ENCODE measurements at regions not wholly inside any gene's neighbourhood (a gene's known extent, or its start where the extent isn't known, plus 50 kb on each side); places are given as distances from the start of the nearest gene placed in this dataset.

DNA sequence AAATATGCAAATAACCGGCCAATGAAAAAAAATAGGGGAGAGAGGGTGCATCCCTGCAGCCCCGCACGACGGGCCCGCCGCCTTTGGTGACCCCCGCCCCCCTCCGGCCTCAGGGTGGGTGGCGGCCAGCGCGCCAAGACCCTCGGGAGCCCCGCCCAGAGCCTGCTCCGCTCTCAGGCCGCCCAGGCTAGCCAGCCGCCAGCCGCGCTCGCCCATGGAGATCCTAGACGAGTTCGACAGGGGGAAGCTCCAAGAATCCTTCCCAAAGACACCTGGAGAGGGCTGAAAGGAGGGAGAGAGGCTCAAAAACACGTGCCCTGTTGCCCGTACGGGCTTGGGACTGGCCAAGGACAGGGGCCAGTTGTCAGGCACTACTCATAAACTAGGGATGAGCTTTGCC lies 434.0 kb downstream of the NR2F2 start:
- DNase-seq (ENCODE audit: low read depth): no peak
- no peak overlapping the region for H3K4me3 ChIP-seq (ENCODE audit: low read depth, low read length)

DNA sequence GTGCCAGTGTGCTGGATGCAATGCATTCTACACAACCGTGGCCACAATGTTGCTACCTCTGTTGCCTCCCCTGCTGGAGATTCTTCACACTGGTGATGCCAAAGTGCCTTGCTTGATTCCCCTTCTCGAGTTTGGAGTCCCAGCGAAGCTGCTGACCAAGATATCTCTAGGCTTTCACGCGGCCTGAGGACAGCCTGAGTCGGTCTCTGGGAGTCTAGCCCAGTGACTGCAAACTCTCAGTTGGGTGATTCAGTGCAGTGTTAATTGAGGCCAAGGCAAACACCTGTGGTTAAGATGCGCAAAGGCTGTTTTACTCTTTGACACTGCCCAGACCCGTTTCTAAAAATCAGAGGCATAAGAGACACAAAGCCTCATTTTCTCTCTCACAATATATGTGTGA lies 434.4 kb downstream of the NR2F2 start:
- DNase-seq (ENCODE audit: low read depth): no peak

DNA sequence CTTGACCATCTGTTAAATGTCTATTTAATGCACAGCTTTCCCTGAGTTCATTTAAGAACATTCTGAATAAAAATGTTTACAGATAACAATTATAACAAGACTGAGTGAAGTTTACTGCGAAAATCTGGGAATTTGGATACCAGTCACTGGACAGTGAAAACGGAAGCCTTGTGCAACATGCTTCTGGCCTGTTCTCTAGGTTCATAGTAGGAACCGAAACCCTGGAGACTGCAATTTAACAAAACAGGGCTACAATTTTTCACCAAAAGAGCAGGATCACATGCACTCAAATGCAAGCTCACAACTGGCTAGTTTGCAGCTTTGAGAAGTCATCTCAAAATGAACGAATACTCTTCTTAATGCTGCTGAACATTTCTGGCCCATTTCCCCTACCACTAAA lies 435.9 kb downstream of the NR2F2 start:
- no peak for DNase-seq (ENCODE audit: low read depth)
- H3K4me3 ChIP-seq (ENCODE audit: low read depth, low read length): no peak overlapping the region

More for the DNA sequence above, 434.4 kb downstream of the NR2F2 start:
- H3K4me3 ChIP-seq (ENCODE audit: low read depth, low read length): no peak overlapping the region

DNA sequence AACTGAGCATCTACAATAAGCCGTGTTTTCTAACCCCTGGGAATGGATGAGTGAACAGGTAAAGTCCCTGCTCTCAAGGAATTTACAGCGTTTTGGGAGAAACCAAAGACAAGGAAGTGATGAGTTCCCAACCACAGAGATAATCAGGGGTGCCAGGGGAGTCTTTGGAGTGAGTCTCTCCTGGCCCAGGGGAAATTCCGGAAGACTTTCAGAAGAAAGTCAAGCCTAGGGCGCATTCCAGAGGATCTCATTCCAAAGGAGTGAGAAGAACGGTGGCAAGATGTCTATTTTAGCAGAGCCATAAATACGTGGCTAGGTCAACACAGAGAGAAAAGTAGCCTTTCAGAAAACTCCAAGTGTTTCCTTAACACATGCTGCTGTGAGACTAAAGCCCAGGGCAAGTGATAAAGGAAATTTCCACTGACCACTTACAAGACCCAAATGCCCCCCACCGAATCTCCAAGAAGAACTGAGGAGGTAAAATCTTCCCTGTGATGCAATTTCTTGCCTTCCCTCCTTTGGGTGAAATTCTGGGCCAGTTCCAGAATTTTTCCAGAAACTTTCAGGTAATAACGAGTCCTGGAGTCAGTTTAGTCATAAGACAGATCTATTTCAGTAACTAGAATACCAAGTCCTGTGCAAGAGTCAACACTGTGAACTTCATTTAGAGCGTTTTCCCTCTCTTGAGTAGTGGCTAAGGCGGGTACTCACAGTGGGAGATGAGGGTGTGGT lies 437.4 kb downstream of the NR2F2 start:
- no peak for DNase-seq (ENCODE audit: low read depth)
- no peak overlapping the region for H3K4me3 ChIP-seq (ENCODE audit: low read depth, low read length)

DNA sequence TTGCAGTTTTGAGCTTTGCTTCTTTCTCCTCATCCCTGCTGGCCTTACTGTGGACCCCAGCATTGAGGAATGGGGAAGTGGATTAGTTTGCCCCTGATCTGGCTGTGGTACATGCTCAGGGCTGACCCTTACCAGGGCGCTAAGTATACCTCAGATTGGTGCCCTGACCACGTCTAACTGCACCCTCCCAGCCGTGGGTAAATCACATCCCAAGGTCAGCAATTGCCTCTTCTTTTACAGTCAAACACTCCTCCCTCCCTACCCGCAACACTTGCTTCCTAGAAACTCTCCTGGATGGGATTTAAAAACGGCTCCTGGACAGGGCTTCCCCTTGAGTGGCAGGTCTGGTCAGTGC lies 437.9 kb downstream of the NR2F2 start:
- no peak overlapping the region for H3K4me3 ChIP-seq (ENCODE audit: low read depth, low read length)
- DNase-seq (ENCODE audit: low read depth): no peak

DNA sequence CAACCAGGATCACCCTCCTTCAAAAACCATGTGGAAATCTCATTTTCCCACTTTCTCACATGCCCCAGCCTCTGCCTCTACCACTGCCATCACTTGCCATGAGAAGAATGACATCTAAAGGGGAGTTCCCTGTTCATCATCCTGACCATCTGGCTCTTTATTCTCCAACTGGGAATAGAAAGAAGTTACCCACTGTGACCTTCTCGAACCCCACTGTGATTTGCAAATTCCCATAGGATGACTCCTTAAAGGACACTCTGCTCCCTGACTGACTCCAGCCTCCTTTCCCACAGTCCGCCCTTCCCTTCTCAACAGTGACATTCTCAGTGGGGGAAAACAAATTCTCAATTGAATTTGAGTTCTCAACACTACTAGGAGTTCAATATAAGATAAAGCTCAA lies 440.5 kb downstream of the NR2F2 start:
- H3K4me3 ChIP-seq (ENCODE audit: low read depth, low read length): no peak overlapping the region
- no peak for DNase-seq (ENCODE audit: low read depth)

DNA sequence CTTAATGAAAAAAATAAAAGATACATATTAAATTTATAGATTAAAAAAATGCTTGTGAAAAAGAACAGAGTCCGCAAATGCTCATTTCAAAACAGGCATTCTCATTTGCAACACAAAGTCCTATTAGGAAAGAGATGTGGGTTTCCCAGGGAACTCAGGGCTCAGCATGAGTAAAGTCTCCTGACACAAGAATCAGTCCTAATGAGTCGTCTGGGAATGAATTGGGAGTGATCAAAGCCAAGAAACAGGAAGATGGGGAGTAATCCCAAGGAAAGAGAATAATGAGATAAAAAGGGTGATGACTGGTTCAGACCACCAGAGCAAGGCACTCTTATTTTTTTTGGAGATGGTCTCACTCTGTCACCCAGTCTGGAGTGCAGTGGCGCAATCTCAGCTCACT lies 443.7 kb downstream of the NR2F2 start:
- DNase-seq (ENCODE audit: low read depth): no peak
- no peak overlapping the region for H3K4me3 ChIP-seq (ENCODE audit: low read depth, low read length)

DNA sequence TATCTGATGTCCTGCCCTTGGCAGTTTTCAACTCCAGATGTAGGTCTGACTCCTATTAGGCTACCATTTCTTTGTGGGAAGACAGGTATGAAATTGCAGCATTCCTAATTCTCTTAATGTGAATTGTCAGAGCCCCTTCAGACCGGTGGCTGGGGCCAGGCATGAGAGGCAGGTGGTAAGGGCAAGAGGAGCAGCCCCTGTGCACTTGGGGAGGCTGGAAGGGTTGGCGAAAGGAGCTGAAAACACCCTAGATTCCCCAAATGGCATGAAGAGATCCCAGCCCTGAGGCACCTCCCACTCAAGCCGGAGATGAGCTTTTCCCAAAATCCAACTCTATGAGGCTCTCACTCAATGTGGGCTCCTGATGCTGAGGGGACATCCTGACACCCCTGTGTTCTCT lies 453.2 kb downstream of the NR2F2 start:
- H3K4me3 ChIP-seq (ENCODE audit: low read depth, low read length): no peak overlapping the region
- no peak for DNase-seq (ENCODE audit: low read depth)

DNA sequence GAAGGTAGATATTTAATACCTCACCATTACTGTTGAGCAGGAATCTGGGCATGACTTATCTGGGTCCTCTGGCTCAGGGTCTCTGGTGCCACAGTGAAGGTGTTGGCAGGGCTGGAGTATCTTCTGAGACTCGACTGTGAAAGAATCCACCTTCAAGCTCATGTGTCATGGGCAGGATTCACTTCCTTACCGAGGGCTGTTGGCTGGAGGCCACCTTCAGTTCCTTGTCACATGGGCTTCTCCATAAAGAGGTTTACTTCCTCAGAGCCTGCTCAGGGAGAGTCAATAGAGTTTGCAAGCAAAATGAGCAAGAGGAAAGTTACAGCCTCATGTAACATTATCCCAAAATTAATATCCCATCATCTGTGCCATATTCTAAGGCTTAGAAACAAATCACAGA lies 459.5 kb downstream of the NR2F2 start:
- no peak for DNase-seq (ENCODE audit: low read depth)
- H3K4me3 ChIP-seq (ENCODE audit: low read depth, low read length): no peak overlapping the region

DNA sequence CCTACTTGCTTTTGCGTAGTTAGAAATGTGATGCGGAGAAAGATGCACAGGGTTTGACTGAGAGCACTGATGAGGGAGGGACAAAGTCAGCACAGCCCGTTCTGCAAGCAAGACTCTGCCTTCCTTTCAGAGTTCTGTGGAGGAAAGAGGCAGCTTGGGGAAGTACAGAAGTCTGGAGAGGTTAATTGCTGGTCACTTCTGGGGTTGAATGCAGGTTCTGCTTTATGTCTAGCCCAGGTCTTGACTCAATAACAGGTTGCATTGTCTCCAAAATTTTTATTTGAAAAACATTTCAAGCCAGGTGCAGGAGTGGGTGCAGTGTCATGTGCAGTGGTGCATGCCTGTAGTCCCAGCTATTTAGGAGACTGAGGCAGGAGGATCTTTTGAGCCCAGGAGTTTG lies 461.7 kb downstream of the NR2F2 start:
- no peak for DNase-seq (ENCODE audit: low read depth)
- H3K4me3 ChIP-seq (ENCODE audit: low read depth, low read length): no peak overlapping the region

DNA sequence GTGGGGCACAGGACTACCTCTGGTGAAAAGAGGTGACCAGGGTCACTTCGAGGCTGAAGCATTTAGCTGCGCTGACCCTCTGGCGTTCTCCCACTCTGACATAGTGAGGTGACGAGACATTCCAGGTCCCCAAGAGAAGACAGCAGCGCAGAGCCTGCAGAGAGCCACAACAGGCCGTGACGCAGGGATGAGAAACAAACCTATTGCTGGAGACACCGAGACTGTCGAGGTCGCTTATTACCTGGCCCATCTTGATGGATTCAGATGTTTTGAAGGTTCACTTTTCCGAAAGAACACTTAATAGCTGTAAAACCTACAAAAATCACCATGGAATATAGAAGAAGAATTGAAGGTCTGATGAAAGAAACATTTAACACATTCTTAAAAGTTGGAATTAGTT lies 466.3 kb downstream of the NR2F2 start:
- H3K4me3 ChIP-seq (ENCODE audit: low read depth, low read length): no peak overlapping the region
- no peak for DNase-seq (ENCODE audit: low read depth)

DNA sequence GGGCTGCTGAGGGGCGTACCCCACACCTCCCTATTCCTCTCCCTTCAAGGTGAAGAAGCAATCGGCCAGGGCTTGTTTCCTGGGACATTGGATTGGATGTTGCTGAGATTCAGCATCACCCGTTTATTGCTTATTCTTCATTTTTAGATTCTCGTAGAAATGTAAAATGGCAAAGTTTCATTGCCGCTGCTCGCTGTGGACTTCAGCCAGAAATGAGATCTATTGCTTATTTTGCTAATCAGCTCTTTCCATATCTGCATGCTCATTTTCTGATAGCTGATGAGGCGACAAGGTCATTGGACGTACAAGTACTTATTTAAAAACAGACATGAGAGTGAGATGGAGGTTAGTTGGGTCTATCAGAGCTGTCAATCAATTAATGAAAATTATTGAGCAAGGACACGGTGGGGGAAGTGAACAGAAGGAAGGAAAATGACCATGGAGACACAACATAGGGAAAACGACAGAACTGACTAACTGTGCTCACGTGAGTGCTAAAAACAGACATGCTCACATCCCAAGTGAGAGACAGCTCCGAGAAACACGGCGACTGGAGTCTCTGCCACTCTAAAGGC lies 471.2 kb downstream of the NR2F2 start:
- DNase-seq (ENCODE audit: low read depth): no peak
- no peak overlapping the region for H3K4me3 ChIP-seq (ENCODE audit: low read depth, low read length)

DNA sequence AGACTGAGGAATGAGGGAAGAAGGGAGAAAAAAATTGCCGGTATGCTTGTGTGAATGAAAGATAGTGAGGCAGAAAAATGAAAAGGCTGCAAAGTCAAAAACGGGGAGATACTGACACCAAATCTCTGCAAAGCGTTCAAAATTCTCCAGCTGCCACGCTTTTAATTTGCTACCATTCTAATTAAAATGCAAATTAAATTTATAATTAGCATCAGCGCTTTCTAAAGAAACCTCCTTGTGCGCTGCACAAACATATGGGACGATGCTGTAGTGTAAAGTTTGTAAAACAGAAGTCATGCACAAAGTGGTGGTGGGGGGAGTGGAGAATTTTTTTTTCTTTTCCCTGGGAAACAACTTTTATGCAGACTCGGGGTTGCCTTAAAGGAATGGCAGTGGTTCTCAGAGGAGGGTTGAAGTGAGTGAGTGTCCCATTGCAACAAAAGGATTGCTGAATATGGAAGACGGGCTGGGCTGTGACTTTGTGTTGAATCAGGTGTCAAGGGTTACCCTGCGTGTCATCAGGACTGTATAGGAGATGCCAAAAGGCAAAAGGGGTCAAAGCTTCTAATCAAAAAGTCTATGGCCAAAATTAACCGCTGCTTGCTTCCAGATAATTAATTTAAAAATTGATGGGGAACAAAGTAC lies 472.2 kb downstream of the NR2F2 start:
- no peak for DNase-seq (ENCODE audit: low read depth)
- H3K4me3 ChIP-seq (ENCODE audit: low read depth, low read length): no peak overlapping the region

DNA sequence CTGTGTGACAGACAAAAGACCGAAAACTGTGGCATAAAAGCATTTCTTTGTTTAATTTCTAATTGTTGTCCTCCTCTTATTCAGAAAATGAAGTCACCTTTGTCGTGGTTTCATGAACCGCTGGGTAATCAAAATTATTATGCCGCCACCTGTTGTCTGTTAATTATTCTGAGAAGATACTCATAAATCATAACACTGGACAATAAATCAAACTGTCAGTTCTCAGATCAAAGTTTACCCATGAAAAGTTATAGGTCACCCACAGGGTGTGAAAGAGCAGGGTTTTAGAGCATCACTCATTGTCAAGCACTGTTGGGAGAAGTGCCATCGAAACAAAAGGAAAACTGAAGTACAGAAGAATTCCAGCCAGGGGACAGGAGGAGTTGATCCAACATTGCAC lies 474.3 kb downstream of the NR2F2 start:
- H3K4me3 ChIP-seq (ENCODE audit: low read depth, low read length): no peak overlapping the region
- DNase-seq (ENCODE audit: low read depth): no peak

DNA sequence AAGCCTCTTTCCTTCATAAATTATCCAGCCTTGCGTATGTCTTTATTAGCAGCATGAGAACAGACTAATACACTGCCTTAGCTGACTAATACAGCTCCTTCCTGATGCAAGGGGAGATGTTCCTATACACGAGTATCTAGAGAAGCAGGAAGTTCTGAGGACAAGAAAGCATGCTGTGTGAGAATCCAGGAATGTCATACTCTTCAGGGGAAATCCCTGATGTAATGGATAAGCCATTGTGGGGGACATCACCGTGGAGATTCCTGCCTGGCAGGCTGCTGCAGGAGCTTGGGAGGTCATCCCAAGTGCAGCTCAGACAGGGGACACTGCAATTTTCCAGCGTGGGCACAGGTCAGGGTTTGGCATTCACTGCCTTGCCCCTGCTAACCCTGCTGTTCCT lies 476.9 kb downstream of the NR2F2 start:
- no peak overlapping the region for H3K4me3 ChIP-seq (ENCODE audit: low read depth, low read length)
- no peak for DNase-seq (ENCODE audit: low read depth)

DNA sequence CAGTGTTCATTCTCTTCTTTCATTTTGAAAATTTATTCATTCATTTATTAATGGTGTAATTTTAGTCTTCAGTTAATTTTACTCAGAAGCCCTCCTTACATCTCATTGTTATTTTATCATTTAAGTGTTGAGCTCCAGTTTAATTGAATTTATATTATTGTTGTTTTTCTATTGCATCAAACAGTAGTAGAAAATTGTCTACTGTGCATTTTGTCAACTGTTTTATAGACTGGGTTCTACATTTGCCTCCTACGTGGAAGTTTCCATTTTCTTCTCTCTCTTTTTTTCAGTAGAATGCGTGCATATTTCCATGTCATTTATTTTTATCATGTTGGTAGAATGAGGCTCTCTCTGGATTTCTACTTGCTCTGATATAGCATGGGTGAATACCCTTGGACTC lies 487.4 kb downstream of the NR2F2 start:
- no peak for DNase-seq (ENCODE audit: low read depth)

DNA sequence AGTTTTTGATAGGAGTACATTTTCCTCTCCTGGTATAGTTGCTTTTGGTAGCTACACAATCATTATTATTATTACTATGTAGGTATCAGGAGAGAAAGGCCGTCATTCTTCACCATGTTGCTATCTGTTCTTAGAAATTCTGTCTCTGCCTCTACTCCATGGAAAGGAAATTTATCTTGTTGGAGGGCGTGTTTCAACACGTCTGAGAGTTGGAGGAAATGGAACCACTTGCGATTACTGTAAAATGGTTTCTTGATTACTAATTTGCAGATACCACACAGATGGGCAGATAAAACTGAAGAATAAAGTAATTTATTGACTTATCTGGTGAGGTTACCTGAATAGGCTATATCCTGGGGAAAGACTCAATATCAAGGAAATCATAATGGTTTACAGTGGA lies 488.4 kb downstream of the NR2F2 start:
- H3K4me3 ChIP-seq (ENCODE audit: low read depth, low read length): no peak overlapping the region
- no peak for DNase-seq (ENCODE audit: low read depth)

More for the DNA sequence above, 487.4 kb downstream of the NR2F2 start:
- H3K4me3 ChIP-seq (ENCODE audit: low read depth, low read length): no peak overlapping the region

DNA sequence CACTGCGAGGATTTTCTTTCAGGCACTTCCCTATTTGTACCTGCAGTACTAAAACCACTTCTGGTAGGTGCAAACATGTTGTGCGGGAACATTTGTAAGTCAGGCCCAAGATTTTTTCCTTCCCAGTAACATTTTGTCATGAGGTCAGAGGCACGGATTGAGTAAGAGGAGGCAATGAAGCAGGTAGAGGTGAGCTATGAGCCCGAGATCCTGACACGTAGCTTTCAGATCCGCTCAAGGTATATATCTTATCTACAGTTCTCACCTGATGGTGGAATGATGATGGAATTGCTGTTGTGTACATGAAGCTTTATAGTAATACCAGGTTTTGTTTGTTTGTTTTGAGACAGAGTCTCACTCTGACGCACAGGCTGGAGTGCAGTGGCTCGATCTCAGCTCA lies 497.5 kb downstream of the NR2F2 start:
- DNase-seq (ENCODE audit: low read depth): no peak
- no peak overlapping the region for H3K4me3 ChIP-seq (ENCODE audit: low read depth, low read length)

DNA sequence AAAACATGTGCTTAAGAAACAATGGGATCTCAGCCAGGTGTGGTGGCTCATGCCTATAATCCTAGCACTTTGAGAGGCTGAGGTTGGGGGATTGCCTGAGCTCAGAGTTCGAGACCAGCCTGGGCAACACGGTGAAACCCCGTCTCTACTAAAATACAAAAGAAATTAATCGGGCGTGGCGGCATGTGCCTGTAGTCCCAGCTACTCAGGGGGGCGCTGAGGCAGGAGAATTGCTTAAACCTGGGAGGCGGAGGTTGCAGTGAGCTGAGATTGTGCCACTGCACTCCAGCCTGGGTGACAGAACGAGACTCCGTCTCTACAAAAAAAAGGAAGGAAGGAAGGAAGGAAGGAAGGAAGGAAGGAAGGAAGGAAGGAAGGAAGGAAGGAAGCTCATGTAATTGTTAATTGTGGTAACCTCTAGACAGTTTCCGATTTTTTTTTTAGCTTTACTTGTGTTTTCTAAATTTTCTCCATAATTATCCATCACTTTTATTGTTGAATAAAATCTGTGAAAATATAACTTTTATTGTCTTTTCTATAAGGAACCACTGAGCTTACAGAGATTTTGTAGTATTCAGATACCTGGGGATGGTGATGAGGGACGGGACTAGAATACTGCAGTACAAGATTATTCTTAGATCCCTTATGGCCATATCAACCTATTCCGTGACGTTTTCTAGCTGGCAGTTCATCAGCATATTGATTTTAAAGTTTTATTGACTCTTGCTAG lies 506.9 kb downstream of the NR2F2 start:
- DNase-seq (ENCODE audit: low read depth): no peak
- no peak overlapping the region for H3K4me3 ChIP-seq (ENCODE audit: low read depth, low read length)

DNA sequence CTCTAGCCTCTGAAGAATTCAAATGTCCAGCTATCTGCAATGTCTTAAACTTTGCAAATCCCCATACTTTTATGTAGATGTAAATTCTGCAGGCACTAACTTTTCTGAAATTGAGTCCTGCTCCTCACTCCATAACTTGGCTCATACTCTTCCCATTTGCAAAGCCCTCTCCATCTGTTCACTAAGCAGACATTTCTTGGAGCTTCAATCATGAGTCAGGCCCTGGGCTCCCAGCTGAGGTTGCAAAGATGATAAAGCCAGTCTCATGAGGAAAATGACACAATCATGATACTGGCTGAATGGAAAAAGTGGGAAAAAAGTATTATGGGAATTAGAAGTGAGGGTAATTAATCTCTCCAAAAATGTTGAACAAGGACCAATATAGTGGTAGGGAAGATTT lies 507.6 kb downstream of the NR2F2 start:
- DNase-seq (ENCODE audit: low read depth): no peak

More for the DNA sequence above, 507.6 kb downstream of the NR2F2 start:
- H3K4me3 ChIP-seq (ENCODE audit: low read depth, low read length): no peak overlapping the region

Measured in skeletal muscle cell (primary cell).